Stimulated activated memory B cell treated with anti-CD40 and anti-IgM and Interleukin-4, amounts not matched to agents 10 μg/mL and 1 μg/mL and 100 μg/mL, for 72 hours (primary cell): ENCODE measurements at regions not wholly inside any gene's neighbourhood (a gene's known extent, or its start where the extent isn't known, plus 50 kb on each side); places are given as distances from the start of the nearest gene placed in this dataset.

Source experiments
- ATAC-seq: fragments of 150-1000 bp; cut with Tn5 transposase; 2 replicates; pipeline ENCODE4 v1.10.0; 2021
- H3K27ac Mint-ChIP-seq: one replicate; pipeline ENCODE4 v1.8.0; 2022; ENCODE audit warnings: mild to moderate bottlenecking, mixed read lengths
- H3K27me3 Mint-ChIP-seq: one replicate; pipeline ENCODE4 v1.8.0; 2022; ENCODE audit warnings: mixed read lengths
- H3K36me3 Mint-ChIP-seq: one replicate; pipeline ENCODE4 v1.8.0; 2022; ENCODE audit warnings: mixed read lengths
- H3K4me1 Mint-ChIP-seq: one replicate; pipeline ENCODE4 v1.8.0; 2022; ENCODE audit warnings: mixed read lengths
- H3K4me3 Mint-ChIP-seq: one replicate; pipeline ENCODE4 v1.8.0; 2022; ENCODE audit warnings: mild to moderate bottlenecking, moderate library complexity, mixed read lengths
- H3K9me3 Mint-ChIP-seq: one replicate; pipeline ENCODE4 v1.8.0; 2022; ENCODE audit warnings: mixed read lengths

DNA sequence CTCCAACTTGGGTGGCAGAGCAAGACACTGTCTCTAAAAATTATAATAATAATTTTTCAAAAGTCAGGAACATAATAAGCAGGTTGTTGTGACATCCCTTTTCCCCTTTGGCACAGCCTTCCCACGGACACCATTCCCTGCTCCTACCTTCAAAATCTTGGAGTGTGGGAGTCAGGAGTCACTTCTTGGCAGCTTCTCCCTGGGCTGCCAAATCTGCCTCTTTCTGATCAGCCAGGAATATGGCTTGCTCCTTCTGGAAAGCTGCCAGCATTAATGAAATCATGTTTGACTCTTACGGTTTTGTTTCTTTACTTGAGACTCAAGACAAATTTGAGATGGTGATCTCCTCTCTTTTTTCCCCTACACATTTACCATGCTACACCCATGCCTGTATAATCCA, 391.4 kb upstream of the SYT1 start:
- Mint-ChIP-seq H3K27me3 (no peaks in the 10 kb centered on the region), H3K4me3 (no peak overlapping the region), H3K9me3 (no peaks in the 10 kb centered on the region), H3K4me1 (no peaks in the 10 kb centered on the region), H3K36me3 (no peaks in the 10 kb centered on the region), H3K27ac (no peak overlapping the region)
- ATAC-seq = no peak

DNA sequence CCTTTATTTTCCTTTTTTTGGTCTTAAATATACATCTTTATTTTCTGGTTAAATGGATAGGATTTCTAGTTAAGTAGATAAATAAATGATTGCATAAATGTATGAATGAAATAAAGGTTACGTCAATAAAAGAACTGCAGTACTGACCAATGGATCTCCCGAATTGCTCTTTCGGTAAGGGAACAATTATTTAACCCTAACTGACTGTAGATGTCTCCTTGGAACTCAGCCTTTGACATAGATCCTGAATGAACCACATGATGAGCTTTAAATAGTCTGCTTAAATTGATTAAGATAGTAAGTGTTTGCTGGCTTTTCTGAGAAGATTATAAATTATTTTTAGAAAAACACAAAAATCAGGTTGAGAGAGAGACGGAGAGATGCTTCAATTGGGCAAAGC, 391.0 kb upstream of the SYT1 start:
- no peak overlapping the region for H3K4me3 Mint-ChIP-seq
- no peak for ATAC-seq
- no peak overlapping the region for H3K27ac Mint-ChIP-seq
- no peaks in the 10 kb centered on the region for H3K27me3 Mint-ChIP-seq
- H3K36me3 Mint-ChIP-seq = no peaks in the 10 kb centered on the region
- H3K4me1 Mint-ChIP-seq = no peaks in the 10 kb centered on the region
- H3K9me3 Mint-ChIP-seq = no peaks in the 10 kb centered on the region

DNA sequence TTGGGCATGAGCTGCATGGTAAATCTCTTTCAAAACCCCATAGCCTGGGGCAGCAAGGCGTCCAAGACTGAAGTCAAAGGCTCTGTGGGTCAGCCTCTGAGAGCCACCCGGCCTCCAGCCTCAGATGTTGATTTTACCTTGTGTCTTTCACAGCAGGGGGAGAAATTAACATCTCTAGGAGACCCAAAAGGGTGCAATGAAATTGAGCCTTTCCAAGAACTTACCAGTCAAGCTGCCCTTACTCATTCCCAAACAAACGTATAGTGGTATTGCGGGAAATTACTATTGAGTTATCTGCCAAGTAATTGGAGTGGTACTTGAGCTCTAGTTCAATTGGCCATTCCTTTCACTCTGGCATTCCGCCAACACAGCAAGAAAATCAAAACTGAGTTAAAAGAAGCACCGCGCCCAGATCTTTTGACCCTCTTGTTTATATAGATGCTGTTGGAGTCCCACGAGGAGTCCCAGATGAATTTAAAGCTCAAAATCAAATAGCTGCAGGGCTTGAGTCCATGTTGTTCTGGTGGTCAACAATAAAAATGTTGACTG, 380.7 kb upstream of the SYT1 start:
- no peak for ATAC-seq
- no peak overlapping the region for H3K27ac Mint-ChIP-seq
- no peaks in the 10 kb centered on the region for H3K4me1 Mint-ChIP-seq
- peaks cover 3% of the 10 kb centered on the region for H3K9me3 Mint-ChIP-seq
- H3K27me3 Mint-ChIP-seq = no peaks in the 10 kb centered on the region
- no peak overlapping the region for H3K4me3 Mint-ChIP-seq
- no peaks in the 10 kb centered on the region for H3K36me3 Mint-ChIP-seq

DNA sequence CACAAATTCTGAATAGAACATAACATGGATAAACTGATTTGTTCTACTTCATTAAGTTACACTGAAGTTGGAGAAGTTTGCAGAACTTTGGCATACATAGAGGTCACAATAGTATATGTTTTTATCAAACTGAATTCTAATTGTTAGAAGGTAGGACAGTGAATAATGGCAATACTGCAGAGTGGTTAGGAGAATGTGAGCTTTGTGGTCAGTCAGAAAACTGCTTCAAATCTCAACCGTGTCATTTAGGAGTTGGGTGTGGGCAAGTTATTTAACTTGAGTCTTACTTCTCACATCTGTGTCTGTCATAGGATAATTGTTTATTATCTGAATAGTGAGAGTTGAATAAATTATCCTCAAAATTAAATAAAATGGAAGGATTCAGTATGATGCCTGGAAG, 374.6 kb upstream of the SYT1 start:
- no peak overlapping the region for H3K4me3 Mint-ChIP-seq
- peaks cover 3% of the 10 kb centered on the region for H3K9me3 Mint-ChIP-seq
- H3K4me1 Mint-ChIP-seq = no peaks in the 10 kb centered on the region
- no peaks in the 10 kb centered on the region for H3K36me3 Mint-ChIP-seq
- H3K27me3 Mint-ChIP-seq = no peaks in the 10 kb centered on the region
- no peak overlapping the region for H3K27ac Mint-ChIP-seq
- no peak for ATAC-seq

DNA sequence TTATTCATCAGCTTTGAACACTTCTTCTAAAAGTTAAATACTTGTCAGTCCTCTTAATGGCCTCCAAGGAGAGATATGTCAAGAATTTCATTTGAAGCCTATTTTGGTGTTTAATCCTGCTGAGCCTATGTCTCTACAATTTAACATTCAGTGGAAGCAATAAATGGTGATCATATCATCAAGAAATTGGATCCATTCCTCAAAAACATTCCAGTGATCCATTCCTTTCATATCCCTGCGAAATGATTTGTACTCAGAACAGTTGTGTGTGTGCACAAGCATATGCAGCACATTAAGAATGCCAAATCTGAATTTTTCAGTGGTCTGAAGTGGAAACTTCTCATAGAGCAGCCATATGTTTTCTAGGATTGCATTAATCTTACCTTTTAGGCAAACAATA, 373.7 kb upstream of the SYT1 start:
- ATAC-seq = no peak
- H3K9me3 Mint-ChIP-seq = peaks cover 3% of the 10 kb centered on the region
- no peak overlapping the region for H3K27ac Mint-ChIP-seq
- no peaks in the 10 kb centered on the region for H3K36me3 Mint-ChIP-seq
- no peaks in the 10 kb centered on the region for H3K4me1 Mint-ChIP-seq
- H3K27me3 Mint-ChIP-seq = no peaks in the 10 kb centered on the region
- no peak overlapping the region for H3K4me3 Mint-ChIP-seq

DNA sequence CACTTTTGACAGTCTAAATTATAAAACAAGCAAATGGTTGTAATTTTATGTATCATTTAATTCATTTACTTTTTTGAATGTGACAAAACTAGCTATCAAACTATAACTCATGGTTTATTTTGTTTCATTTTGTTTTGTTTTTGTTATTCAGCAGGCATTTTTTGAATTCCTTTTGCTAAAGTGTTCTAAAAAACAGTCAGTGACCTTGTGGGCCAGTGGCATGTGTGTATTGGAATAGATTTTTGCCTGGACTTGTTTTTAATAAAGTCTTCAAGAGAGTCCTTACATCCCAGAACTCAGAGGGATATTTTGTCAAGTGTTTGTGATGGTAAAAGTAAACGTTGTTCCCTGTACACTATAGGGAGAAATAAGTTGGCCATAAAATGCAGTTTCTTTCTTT, 369.7 kb upstream of the SYT1 start:
- H3K36me3 Mint-ChIP-seq = no peaks in the 10 kb centered on the region
- no peak overlapping the region for H3K4me3 Mint-ChIP-seq
- H3K4me1 Mint-ChIP-seq = no peaks in the 10 kb centered on the region
- H3K27ac Mint-ChIP-seq = no peak overlapping the region
- ATAC-seq = no peak
- H3K9me3 Mint-ChIP-seq = no peaks in the 10 kb centered on the region
- H3K27me3 Mint-ChIP-seq = no peaks in the 10 kb centered on the region

DNA sequence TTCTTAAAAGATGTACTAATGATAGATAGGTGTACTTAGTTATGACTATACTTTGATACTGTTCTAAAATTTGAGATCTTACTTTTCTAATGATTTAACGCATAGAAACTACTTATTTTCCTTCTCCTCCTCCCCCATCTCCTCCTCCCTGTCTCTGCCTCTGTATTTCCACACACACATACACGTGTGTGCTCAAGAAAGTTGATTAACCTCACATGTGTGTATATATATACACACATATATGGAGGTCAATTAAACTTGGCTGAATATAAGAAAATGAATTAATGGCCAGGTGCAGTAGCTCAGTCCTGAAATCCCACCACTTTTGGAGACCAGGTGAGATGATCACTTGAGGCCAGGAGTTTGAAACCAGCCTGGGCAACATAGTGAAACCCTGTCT, 362.7 kb upstream of the SYT1 start:
- no peak overlapping the region for H3K27ac Mint-ChIP-seq
- H3K27me3 Mint-ChIP-seq = no peaks in the 10 kb centered on the region
- H3K36me3 Mint-ChIP-seq = no peaks in the 10 kb centered on the region
- H3K9me3 Mint-ChIP-seq = no peaks in the 10 kb centered on the region
- ATAC-seq = no peak
- H3K4me1 Mint-ChIP-seq = no peaks in the 10 kb centered on the region
- no peak overlapping the region for H3K4me3 Mint-ChIP-seq

DNA sequence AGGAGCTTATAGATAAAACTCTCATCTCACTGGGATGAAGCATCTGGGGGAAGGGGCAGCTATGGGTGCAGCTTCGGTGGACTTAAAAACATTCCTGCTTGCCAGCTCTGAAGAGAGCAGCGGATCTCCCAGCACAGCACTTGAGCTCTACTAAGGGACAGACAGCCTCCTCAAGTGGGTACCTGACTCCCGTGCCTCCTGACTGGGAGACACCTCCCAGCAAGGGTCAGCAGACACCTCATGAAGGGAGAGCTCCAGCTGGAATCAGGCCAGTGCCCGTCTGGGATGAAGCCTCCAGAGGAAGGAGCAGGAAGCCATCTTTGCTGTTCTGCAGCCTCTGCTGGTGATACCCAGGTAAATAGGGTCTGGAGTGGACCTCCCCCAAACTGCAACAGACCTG, 345.2 kb upstream of the SYT1 start:
- no peak for ATAC-seq
- no peaks in the 10 kb centered on the region for H3K27me3 Mint-ChIP-seq
- H3K4me1 Mint-ChIP-seq = no peaks in the 10 kb centered on the region
- no peak overlapping the region for H3K27ac Mint-ChIP-seq
- H3K4me3 Mint-ChIP-seq = no peak overlapping the region
- H3K9me3 Mint-ChIP-seq = peaks cover 8% of the 10 kb centered on the region
- no peaks in the 10 kb centered on the region for H3K36me3 Mint-ChIP-seq

DNA sequence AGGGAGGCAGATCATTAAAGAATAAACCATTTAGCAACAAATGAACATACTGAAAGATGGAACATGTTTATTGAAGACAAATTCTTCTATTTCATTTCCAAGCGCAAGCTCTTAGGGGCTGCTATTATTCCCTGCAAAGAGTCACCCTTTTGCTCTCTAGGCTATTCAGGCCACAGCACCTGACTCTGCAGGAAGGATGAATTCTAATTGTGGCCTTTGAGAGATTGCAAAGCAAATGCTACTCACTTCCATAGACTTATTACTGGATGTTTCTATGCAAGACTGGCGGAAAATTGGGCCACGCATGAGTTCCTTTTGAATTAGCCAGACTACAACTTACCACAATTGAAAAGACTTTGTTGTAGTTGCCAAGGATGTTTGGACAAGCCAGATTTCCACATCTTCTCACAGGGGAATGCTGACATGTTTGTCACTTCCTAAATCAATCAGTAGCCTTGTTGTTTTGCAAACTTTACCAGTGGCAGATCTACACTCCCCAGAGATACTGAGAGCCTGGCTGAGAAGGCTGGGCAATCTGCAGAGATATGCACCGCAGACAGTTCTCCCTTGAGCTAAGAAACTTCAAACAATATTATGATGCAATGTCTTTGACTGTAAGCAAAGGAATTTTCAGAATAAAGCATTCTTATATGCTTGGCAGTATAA, 334.3 kb upstream of the SYT1 start:
- no peaks in the 10 kb centered on the region for H3K27me3 Mint-ChIP-seq
- no peaks in the 10 kb centered on the region for H3K9me3 Mint-ChIP-seq
- H3K36me3 Mint-ChIP-seq = no peaks in the 10 kb centered on the region
- H3K27ac Mint-ChIP-seq = no peak overlapping the region
- no peak for ATAC-seq
- H3K4me1 Mint-ChIP-seq = no peaks in the 10 kb centered on the region
- H3K4me3 Mint-ChIP-seq = no peak overlapping the region

DNA sequence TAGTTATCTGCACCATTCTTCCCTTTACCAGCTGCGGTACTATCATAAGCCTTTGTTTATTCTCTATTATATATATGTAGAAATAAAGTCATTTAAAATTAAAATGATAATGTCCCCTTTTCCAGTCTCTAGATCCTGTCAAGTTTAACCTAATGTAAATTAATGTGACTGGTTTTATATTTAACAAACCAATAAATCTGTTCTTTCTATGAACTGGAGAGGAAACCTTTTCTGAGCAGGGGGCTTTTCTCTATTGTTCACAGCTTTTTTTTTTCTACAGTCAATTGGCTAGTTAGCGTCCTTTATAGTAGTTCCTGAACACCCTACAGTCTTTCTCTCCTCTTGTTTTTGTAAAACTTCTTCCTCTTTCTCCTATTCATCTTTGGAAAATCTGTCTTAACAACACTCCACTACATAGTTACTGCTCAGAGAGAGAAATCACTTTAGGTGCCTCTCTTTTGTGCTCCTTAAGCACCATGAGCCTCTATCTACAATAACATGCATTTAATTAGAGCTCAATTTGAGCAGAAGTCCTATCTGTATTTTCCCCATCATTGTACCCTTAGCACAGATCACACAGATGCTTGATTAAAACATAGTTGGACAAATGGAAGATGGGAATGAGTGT, 332.6 kb upstream of the SYT1 start:
- H3K36me3 Mint-ChIP-seq = no peaks in the 10 kb centered on the region
- H3K27me3 Mint-ChIP-seq = no peaks in the 10 kb centered on the region
- H3K4me1 Mint-ChIP-seq = no peaks in the 10 kb centered on the region
- H3K4me3 Mint-ChIP-seq = no peak overlapping the region
- H3K9me3 Mint-ChIP-seq = peaks cover 3% of the 10 kb centered on the region
- no peak for ATAC-seq
- no peak overlapping the region for H3K27ac Mint-ChIP-seq

DNA sequence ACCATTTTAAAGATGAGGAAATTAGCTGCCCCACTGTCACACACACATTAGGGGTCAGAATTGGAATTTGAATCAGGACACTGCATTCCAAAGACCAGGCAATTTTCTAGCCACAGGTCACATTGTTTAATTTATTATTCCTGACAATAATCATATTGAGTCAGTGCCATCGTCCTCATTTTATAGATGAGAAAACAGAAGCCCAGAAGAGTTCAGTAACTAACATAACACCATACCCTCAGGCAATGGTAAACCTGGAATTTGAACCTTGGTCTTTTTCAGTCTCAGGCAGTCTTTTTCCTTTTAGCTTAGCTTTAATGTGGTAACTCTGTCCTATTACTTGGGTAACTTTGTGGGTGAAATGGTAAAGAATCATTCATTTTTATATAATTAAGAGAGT, 330.3 kb upstream of the SYT1 start:
- no peak overlapping the region for H3K4me3 Mint-ChIP-seq
- no peaks in the 10 kb centered on the region for H3K27me3 Mint-ChIP-seq
- peaks cover 3% of the 10 kb centered on the region for H3K9me3 Mint-ChIP-seq
- H3K27ac Mint-ChIP-seq = no peak overlapping the region
- no peak for ATAC-seq
- H3K4me1 Mint-ChIP-seq = no peaks in the 10 kb centered on the region
- no peaks in the 10 kb centered on the region for H3K36me3 Mint-ChIP-seq

DNA sequence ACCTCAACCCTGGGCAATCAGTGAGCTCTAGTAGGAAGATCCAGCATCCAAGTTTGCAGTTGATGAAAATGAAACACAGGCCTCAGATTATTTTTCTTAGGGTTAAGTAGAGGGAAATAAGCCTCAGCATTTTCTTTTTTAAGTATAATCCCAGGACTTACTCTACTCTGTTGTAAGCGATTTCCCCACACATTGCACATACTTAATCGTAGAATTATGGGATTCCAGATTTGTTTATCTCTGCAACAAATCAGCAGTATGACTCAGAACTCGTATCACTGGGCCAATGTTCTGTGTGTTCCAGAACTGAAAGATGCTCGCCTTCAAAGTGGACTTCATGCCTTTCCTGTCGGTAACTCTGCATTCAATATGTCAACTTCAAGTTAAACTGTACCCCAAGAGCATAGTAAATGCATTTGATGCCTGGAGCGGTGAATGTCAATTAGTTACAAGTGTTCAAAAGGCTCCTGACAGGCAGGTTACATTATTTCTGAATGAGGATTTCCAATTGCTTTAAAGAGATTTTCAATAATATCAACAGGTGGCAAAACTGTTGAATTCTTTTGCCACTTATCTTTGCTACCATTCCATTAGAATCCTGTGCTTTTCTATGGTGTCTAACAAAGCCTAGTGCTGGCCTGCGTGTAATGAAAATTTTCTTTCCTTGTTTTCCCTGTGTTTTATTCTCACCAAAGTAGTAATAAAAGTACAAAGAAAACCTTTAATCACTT, 323.8 kb upstream of the SYT1 start:
- Mint-ChIP-seq H3K9me3 (no peaks in the 10 kb centered on the region), H3K27me3 (no peaks in the 10 kb centered on the region), H3K36me3 (no peaks in the 10 kb centered on the region), H3K4me1 (no peaks in the 10 kb centered on the region), H3K27ac (no peak overlapping the region), H3K4me3 (no peak overlapping the region)
- ATAC-seq = no peak

DNA sequence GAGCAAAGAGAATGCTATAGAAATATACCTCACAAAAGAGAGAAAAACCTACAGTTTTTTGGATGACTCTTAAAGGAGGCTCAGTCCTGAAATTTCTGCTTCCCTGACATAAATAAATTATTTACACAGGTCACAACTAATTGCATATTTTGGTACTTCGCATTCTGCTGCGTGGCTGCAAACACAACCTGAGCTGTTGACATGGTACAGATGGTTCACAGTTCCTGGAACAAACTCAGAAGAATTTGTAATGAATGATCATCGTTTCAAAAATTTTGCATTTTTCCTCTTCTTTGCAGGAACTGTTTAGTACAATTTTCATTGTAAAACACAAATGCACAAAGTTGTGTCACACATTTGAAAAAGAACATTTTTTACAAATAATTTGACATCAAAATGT, 313.7 kb upstream of the SYT1 start:
- Mint-ChIP-seq H3K27ac (no peak overlapping the region), H3K9me3 (no peaks in the 10 kb centered on the region), H3K27me3 (no peaks in the 10 kb centered on the region), H3K4me1 (no peaks in the 10 kb centered on the region), H3K36me3 (no peaks in the 10 kb centered on the region), H3K4me3 (no peak overlapping the region)
- ATAC-seq = no peak

DNA sequence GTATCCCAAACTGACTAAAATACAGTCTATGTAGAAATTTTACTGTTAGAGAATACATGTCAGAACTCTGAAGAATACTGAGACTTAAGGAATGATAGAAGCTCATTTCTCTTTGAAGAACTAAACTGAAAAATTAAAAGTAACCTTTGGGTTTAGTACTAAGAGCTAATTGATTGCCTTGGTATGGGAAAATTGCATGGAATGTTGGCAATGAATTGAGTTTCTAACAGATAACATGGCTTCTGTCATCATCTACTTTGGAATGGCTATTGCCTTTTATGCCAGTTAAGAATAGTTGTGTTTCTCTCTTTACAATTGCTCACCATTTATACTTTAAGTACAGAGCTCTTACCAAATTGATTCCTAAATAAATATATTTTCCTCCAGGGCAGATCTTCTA, 308.8 kb upstream of the SYT1 start:
- H3K36me3 Mint-ChIP-seq = no peaks in the 10 kb centered on the region
- H3K4me3 Mint-ChIP-seq = no peak overlapping the region
- H3K4me1 Mint-ChIP-seq = no peaks in the 10 kb centered on the region
- no peak overlapping the region for H3K27ac Mint-ChIP-seq
- no peak for ATAC-seq
- no peaks in the 10 kb centered on the region for H3K27me3 Mint-ChIP-seq
- H3K9me3 Mint-ChIP-seq = no peaks in the 10 kb centered on the region

DNA sequence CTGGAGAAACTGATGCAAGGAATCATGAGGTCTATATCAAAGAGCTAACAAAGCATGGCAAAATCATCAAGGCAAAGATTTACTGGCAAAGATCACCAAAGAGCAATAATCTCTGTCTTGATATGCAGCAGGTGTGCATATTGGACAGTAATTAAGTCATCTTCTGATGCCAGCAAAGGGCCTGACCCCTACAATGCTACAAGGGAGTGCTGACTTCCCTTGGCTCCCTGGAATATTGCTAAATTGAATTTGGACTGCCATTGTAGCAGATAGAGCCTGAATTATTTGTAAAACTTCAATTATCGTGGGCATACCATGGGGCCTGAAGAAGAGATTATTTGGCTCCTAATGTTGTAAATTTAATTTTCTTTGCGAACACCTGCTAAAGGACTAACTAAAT, 307.9 kb upstream of the SYT1 start:
- Mint-ChIP-seq H3K4me3 (no peak overlapping the region), H3K27me3 (no peaks in the 10 kb centered on the region), H3K27ac (no peak overlapping the region), H3K36me3 (no peaks in the 10 kb centered on the region), H3K4me1 (no peaks in the 10 kb centered on the region), H3K9me3 (no peaks in the 10 kb centered on the region)
- no peak for ATAC-seq

DNA sequence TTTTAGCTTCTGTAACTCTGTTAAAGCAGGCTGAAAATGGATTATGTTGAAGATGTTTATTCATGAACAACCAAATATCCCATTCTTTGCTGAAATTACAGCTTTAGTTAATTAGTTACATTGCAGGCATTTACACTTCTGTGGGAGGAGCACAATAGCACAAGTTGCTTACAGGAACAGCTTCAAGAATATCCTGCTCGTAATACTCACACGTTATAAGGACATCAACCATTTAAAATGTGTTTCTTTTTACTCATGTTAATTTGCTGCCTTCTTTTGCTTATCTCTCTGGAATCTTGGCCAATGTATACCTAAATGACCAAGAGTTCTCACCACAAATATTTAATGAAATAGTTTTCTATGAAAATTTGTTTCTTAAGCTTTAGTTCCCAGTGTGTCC, 305.2 kb upstream of the SYT1 start:
- Mint-ChIP-seq H3K27me3 (no peaks in the 10 kb centered on the region), H3K4me3 (no peak overlapping the region), H3K9me3 (no peaks in the 10 kb centered on the region), H3K36me3 (no peaks in the 10 kb centered on the region), H3K27ac (no peak overlapping the region), H3K4me1 (no peaks in the 10 kb centered on the region)
- ATAC-seq = no peak
